ENCODE measurements at regions not wholly inside any gene's neighbourhood (a gene's known extent, or its start where the extent isn't known, plus 50 kb on each side); places are given as distances from the start of the nearest gene placed in this dataset.
A peak's percentile ranks its signal among the peaks of the same experiment; 100 is the strongest.
"Not testable (repeated sequence)": the region's sequence is repeated elsewhere in the genome, so short reads cannot be mapped to it uniquely, and the experiment has no call there.

GRCh38 chr1:73766786-73767348 lies 431.1 kb downstream of the LRRIQ3 start:
- DNase-seq = no peak

GRCh38 chr1:73765551-73766233 lies 432.3 kb downstream of the LRRIQ3 start:
- no peak for DNase-seq

GRCh38 chr1:73761559-73761958 lies 436.4 kb downstream of the LRRIQ3 start:
- DNase-seq = no peak

- no peak for DNase-seq
Observed at GRCh38 chr1:73759011-73759410, 439.0 kb downstream of the LRRIQ3 start.

- no peak for DNase-seq
Observed at GRCh38 chr1:73756817-73757216, 441.2 kb downstream of the LRRIQ3 start.

GRCh38 chr1:73755649-73756048 lies 442.3 kb downstream of the LRRIQ3 start:
- no peak for DNase-seq

GRCh38 chr1:73749996-73750395 lies 448.0 kb downstream of the LRRIQ3 start:
- DNase-seq = no peak

- no peak for DNase-seq
Observed at GRCh38 chr1:73744985-73745384, 453.0 kb downstream of the LRRIQ3 start.

- DNase-seq = no peak
Observed at GRCh38 chr1:73736125-73736524, 461.9 kb downstream of the LRRIQ3 start.

- no peak for DNase-seq
Observed at GRCh38 chr1:73727036-73727435, 470.9 kb downstream of the LRRIQ3 start.

GRCh38 chr1:73722055-73722454 lies 475.9 kb downstream of the LRRIQ3 start:
- DNase-seq = no peak

GRCh38 chr1:73717976-73718375 lies 480.0 kb downstream of the LRRIQ3 start:
- no peak for DNase-seq

GRCh38 chr1:73711089-73711488 lies 486.9 kb downstream of the LRRIQ3 start:
- no peak for DNase-seq

- DNase-seq = no peak
Observed at GRCh38 chr1:73701826-73702225, 496.1 kb downstream of the LRRIQ3 start.

- DNase-seq = no peak
Observed at GRCh38 chr1:73676186-73676585, 521.8 kb downstream of the LRRIQ3 start.

GRCh38 chr1:73674945-73675561 lies 522.9 kb downstream of the LRRIQ3 start:
- DNase-seq = peak; percentile 7 to 46 (median 37)

GRCh38 chr1:73673971-73674370 lies 524.0 kb downstream of the LRRIQ3 start:
- no peak for DNase-seq

- no peak for DNase-seq
Observed at GRCh38 chr1:73671530-73671929, 526.4 kb downstream of the LRRIQ3 start.

- not testable (repeated sequence) for DNase-seq
Observed at GRCh38 chr1:73667959-73668358, 530.0 kb downstream of the LRRIQ3 start.

- DNase-seq = no peak
Observed at GRCh38 chr1:73662526-73662925, 535.5 kb downstream of the LRRIQ3 start.

- DNase-seq = no peak
Observed at GRCh38 chr1:73659136-73659535, 538.8 kb downstream of the LRRIQ3 start.

GRCh38 chr1:73654714-73655113 lies 543.3 kb downstream of the LRRIQ3 start:
- DNase-seq = no peak

- DNase-seq = no peak
Observed at GRCh38 chr1:73644198-73644597, 553.8 kb downstream of the LRRIQ3 start.

- DNase-seq = no peak
Observed at GRCh38 chr1:73639494-73639893, 558.5 kb downstream of the LRRIQ3 start.
